ENCODE measurements at regions not wholly inside any gene's neighbourhood (a gene's known extent, or its start where the extent isn't known, plus 50 kb on each side); places are given as distances from the start of the nearest gene placed in this dataset.

DNA sequence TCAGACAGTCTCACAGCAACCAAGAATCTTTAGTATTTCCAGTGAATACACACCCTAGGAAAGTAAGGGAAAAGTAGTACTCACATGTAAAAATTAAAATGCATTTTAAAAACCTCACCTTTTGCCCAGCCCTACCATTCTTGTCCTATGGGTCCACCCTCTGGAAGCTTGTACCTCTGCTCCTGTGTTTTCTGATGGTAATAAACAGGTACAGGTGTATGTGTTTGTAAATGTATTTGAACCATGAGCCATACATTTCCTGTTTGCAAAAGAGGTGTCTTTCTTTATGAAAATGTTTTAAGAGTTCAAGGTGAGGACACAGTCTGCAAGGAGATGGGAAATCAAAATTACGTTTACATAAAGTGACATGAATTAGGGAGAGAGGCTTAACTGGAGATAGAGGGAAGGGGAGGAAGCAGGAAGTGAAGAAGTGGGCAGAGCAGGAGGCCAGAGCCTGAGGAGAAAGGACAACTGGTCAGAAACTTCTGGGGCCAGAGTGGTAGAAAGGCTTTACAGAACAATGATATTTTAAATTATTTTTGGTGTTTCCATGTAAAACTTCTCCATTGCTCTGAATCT lies 52.0 kb upstream of the IVNS1ABP start:
- Histone ChIP-seq H3K4me3 (ENCODE audit: low read depth, low read length) (no peak overlapping the region), H3K27me3 (ENCODE audit: control insufficient read depth, insufficient read depth, low read length) (no peaks in the 10 kb centered on the region), H3K36me3 (ENCODE audit: control insufficient read depth, insufficient read depth, low read length) (no peaks in the 10 kb centered on the region)
- FAIRE-seq, result no peak
- DNase-seq (ENCODE audit: low read depth), result no peak
- no peak for TF ChIP-seq CTCF (IDR thresholded peaks at IDR 0.05; ENCODE audit: insufficient read depth, low read length, severe bottlenecking)

GRCh38 chr1:185368313-185368855 lies 51.3 kb upstream of the IVNS1ABP start:
- TF ChIP-seq CTCF (IDR thresholded peaks at IDR 0.05; ENCODE audit: insufficient read depth, low read length, severe bottlenecking), result no peak
- Histone ChIP-seq H3K4me3 (ENCODE audit: low read depth, low read length) (no peak overlapping the region), H3K27me3 (ENCODE audit: control insufficient read depth, insufficient read depth, low read length) (no peaks in the 10 kb centered on the region), H3K36me3 (ENCODE audit: control insufficient read depth, insufficient read depth, low read length) (no peaks in the 10 kb centered on the region)
- FAIRE-seq (no peak), DNase-seq (ENCODE audit: low read depth) (no peak)

GRCh38 chr1:185367218-185367617 lies 50.2 kb upstream of the IVNS1ABP start:
- Histone ChIP-seq H3K36me3 (ENCODE audit: control insufficient read depth, insufficient read depth, low read length) (no peaks in the 10 kb centered on the region), H3K4me3 (ENCODE audit: low read depth, low read length) (no peak overlapping the region), H3K27me3 (ENCODE audit: control insufficient read depth, insufficient read depth, low read length) (no peaks in the 10 kb centered on the region)
- DNase-seq (ENCODE audit: low read depth) (no peak), FAIRE-seq (no peak)
- no peak for TF ChIP-seq CTCF (IDR thresholded peaks at IDR 0.05; ENCODE audit: insufficient read depth, low read length, severe bottlenecking)

All from bronchial epithelial cell (primary cell).